Left renal pelvis (tissue), 4 donors: ENCODE measurements at regions not wholly inside any gene's neighbourhood (a gene's known extent, or its start where the extent isn't known, plus 50 kb on each side); places are given as distances from the start of the nearest gene placed in this dataset.

Source experiments
- DNase-seq, 4 donors: peaks; one replicate each; pipeline ENCODE4 v3.0.0-alpha.2; 2013; ENCODE audit warnings: low read depth in 4 of 4, low spot score in 3 of 4

DNA sequence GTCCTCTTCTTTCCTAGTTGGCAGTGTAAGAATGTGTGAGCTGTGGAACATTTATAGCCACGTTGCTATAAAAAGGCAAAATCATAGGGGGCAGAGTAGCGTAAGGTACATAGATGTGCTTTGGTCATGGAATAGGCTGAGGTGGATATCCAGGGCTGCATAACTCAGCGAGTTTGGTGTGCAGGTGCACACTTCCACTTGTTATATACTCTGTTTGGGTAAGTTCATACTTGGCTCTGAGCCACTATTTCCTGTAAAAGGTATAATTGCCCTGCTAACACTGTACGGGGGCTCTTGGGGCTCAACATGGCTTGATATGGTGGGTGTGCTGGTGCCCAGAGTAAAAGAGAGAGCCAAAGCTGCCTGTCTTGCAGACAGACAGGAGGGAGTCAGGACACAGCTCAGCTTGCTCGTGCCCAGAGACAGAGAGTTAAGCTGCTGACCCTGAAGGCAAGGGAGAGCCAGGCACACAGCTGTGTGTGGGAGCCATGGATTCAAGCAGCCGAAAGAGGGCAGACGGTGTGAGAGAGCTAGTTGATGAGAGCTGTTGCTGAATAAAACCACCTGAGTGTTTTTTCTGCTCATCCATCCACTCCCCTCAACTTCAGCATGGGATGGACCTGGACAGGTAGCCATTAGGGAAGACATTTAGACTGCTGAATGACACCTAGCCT is 126.7 kb downstream of the DKK1 start:
- no peak for DNase-seq

DNA sequence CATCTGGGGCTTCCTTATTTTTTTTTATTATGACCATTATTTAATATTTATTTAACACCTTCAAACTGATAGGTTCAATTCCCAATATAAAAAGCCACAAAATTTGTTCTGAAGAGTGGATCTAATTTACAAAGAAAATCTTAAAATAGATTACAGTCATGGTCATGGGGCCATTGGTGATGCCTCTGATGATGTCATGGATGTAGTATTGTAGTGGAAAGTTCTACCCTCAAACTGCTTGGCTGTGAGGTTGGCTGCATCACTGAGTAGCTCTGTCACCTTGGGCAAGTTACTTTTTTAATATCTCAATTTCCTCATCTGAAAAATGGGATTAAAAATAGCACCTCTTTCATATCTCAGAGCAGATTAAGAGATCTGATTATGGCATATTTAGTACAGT is 128.5 kb downstream of the DKK1 start:
- no peak for DNase-seq

DNA sequence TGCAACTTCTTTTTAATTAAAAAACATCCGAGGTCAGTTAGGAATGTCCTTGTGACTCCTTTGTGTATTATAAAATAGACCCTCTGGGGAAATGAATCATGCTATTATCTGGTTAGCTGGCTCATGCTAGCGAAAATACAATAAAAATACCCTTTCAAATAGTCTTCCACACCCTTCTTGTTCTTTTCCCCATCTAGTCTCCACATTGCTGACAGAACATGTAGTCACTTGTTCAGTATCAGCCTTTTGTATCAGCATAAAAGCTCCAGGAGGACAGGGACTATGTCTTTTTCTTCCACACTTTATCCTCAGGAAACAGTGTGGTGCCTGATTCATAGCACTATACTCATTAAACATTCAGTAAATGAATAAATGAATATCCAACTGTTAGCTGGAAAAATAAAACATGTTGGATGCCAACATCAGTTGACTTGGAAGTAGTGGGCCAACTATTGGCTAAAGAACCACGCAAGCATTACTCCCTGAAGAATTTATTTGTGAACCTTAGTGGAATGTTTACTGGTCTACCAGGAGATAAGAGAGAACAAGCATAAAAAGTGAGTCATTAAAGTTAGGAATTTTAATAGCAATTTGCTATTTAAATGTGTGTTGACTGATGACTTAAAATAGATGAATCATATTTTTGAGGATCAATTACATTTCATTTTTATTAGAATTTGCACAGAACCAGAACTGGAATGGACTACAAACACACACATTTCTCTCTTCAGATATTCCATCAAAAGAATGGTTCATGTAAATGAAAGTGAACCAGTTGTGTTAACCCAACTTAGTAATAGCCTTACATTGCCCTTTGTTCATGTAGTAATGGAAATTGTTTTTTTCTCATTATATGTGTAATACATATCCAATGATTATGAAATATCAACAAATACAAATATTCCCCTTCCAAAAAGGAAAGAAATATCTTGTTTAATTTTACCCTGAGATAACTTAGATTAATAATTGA is 129.6 kb downstream of the DKK1 start:
- no peak for DNase-seq

DNA sequence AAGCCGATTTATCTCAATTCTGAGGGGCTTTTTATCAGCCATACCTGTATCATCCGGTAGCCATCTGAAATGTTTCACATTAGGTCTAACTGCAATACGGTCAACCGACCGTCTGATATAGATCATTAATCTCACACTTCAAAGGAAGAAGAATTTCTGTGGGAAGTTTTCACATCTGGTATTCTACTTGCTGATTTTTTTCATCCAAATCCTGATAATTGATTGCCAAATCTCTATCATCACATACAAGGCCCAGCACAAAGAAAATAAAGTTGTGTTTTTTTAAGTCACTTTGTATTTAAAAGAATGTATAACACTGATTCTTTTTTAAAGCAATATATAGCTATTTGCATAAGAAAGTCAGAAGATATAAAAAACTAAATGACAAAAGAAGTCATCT is 132.3 kb downstream of the DKK1 start:
- no peak for DNase-seq

DNA sequence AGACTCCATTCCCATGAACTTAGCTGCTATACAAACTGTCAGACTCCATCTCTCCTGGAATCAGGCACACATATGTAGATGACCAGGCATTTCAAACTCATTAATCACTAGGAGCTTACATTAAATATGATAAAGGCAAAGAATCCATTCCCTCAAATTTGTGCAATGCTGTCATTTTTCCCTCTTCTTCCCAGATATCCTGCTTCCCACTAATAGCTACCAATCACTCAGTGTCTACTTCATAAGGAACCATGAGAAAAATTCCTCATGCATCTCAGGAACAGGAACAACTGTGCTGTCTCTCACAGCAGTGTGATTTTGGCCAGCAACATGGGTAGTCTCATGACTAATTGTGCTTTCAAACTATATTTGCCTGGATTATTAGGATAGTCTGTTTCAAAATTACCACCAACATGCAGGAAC is 133.9 kb downstream of the DKK1 start:
- no peak for DNase-seq

DNA sequence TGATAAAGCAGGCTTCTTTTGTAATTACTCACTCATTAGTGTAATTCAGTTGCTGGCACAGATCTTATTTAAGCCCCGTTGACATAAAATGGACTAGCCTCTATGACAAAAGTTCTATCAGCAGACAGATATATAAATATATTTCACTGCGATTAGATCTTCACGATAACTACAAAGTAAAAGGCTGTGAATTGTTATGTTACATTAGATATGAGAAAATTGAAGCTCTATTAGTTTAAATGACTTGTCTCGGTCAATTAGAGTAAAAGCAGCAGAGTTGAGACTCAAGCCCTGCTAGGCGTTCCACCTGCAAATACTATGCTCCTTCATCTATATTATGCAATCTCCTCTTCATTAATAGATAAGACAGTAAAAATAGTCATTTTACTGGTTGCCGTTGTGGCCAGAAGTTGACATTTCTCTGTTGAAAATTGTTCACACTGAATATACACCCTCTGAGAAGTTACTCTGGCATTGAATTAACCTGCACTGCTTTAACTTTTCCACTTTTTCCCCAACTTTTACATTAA is 136.7 kb downstream of the DKK1 start:
- DNase-seq: no peak

DNA sequence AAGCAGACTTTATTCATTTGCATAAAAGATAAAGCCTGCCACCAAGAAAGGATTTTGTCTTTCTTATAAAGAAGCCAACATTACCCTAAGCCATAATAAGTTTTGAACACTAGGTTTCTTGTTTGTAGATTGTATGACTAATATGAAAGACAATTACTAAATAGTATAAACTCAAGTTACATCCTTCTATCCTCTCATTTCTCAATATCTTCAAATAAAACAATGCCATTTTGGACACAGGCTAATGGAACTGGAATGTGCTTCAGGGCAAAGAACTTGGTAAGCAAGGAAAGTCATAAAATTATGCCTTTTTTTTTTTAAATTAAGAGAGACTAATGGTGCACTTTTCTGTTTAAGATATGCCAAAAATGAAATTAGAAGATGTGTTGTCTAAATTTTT is 137.7 kb downstream of the DKK1 start:
- no peak for DNase-seq

DNA sequence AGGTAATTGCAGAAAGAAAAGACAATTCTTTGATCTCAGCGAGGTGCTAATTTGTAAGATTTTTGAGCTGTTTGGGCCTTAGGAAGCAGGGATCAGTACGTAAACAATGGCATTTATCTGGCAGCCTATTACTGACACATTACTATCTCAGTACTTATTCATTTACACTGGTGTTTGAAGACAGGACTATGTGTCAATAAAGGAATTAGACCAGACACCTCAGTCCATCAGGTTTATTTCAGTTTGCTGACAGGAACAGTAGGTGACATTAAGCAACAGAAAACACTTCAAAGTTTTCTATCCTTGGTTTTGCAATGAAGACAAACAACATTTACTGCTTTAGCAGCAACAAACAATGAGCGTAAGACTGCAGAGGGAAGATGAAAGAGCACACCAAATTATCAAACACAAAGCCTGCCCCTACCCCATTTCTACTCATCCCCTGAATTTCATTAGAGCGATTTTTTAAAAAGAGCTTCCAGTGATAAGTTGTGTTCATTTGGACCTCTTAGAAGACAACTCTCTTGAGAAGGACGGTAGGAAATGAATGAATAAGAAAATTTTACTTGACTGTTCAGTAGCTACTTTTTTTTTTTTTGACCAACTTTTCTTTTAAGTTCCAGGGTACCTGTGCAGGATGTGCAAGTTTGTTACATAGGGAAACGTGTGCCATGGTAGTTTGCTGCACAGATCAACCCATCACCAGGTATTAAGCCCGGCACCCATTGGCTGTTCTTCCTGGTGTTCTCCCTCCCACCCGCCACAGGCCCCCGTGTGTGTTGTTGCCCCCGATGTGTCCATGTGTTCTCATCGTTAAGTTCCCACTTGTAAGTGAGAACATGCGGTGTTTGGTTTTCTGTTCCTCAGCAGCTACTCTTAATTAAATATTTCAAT is 138.8 kb downstream of the DKK1 start:
- no peak for DNase-seq

DNA sequence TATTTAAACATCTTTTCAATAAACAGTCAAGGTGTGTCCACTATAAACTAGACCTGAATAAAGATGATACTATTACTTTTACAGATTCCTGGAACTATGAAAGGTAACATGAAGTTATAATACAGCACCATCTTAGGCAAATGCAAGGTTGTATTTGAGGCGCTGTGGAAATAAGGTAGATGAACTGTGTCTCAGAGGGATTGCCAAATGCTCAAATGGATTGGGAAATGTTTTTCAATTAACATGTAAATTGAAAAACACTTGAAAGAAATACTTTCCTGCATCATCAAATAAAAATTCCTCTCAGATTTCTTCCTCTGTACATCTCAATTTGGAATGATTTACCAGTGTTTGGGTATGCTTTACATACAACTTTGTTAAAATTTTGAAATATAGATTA is 139.4 kb downstream of the DKK1 start:
- no peak for DNase-seq

DNA sequence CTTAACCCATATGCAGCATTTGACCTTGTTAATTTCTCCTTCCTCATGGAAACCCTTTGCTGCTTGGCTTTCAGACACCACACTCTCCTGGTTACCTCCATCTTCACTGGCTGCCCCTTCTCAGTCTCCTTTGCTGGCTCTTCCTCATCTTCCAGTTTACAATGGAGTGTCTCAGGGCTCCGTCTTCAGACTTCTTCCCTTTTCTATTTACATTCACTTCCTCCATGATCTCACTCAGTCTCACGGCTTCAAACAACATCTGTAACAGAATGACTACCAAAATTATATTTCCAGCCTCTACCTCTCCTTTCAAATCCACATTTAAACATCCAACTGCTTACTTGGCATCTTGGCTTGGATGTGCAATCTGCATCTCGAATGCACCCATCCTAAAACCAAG is 140.4 kb downstream of the DKK1 start:
- DNase-seq: no peak

DNA sequence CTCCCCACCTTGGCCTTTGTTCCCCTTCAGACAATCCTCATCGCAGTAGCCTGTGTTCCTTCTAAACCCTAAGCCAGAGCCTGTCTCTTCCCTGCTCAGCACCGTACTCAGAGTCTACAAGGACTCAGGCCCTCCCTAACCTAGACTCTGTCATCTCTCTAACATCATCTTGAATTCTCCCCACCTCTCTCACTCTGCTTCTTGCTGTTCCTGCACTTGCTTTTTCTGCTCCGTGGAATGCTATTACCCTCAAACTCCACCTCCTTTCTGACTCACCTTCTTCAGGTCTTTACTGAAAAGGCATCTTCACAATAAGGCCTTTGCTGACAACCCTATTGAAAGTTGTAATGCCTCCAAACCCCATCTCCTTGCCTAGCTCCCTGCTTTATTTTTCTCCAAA is 141.0 kb downstream of the DKK1 start:
- DNase-seq: no peak

DNA sequence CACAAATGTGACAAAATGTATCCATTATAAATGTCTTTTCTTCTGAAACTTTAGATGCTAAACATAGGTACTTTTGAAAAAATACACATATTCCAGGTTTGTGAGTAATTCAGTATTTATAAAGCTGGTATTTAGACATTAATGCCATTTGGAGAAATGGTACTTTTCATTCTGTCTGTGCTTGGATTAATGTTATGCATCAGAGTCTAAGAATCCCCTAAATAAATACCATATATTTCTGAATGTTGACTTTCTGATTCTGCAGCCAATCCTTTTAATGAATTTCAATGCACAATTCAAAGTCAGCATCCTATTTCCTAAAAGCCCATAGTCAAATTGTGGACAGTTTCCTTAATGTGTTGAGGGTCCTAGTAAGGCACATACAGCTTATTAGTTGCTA is 145.0 kb downstream of the DKK1 start:
- no peak for DNase-seq

DNA sequence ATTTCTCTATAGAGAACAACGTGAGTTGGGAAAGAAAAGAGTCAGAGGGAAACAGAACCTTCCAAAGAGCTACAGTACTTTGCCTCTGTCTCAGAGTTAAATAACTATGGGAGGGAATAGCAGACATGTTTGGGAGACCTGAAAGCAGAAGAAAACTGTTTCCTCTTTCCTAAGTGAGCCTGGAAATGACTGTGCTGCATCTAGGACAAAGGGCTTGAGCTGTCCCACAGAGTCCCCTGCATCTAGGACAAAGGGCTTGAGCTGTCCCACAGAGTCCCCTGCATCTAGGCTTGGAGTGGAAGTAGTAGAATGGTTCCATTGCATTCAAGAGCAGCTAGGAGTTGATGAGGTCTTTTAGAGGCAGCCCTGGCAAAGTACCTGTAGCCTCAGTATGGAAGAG is 149.7 kb downstream of the DKK1 start:
- DNase-seq: no peak

DNA sequence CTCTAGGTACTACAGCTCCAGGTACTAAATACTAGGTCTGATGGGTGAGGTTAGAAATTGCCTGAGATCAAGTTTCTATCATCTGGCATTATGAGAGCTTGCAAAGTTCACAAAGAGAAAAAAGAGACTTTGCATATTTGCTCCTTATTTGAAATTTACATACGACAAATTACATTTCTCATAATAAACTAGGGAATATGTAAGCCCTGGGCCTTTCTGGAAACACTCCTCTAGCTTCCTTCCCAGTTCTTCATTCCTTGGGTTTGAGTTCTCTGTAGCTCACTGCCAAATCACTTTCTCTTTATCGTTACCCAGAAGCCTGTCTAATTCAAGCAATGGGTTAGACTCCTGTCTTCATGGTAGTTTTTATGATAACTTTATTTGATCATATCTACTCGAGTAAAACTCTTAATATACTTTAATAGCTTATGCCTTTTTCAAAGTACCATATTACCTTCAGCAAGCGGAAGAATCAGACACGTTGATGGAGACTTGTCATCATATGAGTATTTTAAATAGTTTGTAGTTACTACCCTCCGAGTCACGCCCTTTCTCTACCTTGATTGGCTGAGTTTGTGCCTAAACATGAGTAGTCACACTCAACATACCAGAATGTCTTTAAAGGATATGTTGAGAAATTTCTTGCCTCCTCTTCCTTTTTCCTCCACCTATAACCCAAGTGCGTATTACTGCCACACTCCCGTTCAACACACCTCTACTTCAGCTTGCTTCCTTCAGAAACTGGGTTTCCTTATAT is 150.5 kb downstream of the DKK1 start:
- no peak for DNase-seq

DNA sequence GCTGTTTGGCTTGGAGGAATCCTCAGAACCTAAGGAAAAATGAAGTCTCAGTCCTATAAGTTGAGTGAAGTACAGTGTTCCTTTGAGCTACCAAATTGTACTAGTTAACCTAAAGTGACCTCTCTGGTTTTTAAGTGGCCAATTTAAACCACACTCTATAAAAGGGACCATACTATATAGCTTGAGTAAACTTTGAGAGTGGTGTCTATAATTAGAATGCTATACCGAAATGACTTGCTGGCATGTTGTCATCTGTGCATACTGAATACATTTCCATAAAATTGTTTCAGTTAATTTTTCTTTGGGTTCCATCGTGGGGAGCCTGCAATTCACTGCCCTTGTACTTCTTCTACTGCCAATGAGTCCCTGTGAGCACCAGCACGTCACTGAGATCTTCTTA is 151.1 kb downstream of the DKK1 start:
- DNase-seq: no peak

DNA sequence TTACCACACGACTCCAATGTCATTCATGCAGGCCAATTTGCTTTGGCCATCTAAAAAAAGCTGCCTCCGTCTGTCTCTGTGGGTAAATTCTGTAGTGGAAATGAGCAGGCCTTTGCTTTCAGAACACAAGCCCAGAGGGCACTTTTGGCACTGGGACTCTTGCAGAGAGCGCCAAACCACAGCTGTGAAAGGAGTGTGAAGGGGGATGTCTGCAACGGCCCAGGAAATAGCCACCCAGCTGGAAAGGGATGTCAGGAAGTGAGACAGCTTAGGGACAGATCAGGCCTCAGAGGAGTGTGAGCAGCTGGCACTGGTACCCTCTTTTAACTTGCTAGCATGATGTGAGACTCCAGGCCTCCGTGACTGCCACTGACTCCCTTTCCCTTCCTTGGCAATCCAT is 152.4 kb downstream of the DKK1 start:
- DNase-seq: no peak

DNA sequence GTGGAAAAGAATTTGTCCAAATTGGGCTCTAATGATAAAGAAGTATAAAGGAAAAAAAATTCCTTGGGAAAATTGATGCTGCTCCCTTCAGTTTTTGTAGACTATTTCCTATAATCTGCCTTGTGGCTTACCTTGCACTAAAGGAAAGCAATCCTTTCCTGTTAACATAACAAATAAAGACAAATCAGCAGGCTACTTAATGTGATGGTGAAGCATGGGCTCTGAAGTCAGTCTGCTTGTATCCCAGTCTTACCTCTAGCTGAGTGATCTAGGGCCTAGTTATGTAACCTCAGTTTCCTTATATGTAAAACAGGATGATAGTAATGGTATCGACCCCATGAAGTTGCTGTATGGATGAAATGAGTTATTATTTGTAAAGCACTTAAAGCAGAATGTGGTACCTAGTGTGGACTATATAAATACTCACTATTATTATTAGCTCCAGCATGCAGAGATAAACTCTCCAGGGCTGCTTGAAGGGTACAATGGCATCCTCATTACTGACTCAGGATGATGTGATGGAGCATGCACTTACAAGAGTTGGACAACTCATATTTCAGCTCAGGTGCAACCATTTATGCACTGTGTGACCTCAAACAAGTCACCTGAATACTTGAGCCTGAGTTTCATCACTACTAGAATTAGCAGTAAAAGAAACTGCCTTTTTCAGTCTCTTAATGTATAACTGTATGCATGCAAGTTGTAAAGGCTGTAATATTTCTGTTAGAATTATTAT is 156.1 kb downstream of the DKK1 start:
- DNase-seq: no peak

DNA sequence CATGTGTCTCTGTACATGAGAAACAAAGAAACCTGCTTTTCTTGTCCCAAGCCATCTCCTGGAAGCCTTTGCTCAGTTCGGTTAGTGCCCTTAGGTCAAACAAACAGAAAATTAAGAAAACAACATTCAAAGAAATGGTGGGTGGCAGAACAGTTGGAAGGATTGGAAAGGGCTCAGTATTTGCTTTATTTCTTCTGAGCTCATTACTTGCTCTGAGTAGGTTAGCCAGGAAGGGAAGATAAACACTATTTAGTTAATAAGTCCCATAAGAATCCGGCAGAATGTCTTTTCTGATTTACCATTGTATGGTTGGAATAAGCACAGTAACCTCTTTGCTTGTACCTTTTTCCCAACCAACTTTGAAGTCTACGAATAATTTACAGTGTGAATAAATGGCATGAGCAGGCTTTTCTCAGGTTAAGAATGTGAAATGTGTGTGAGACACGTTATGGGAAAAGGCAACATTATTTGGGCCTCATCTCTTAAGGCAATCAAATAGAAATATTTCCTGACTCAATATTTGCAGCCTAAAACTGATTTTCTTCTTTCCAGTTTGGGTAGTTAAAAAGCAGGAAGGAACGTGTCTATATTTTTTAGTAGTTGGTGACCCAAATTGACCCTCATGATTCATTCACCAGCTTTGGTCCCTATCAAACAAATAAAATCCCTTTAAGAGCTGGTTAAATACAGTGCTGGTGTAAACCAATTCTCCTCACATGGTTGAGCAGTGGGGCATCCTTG is 158.5 kb downstream of the DKK1 start:
- no peak for DNase-seq

DNA sequence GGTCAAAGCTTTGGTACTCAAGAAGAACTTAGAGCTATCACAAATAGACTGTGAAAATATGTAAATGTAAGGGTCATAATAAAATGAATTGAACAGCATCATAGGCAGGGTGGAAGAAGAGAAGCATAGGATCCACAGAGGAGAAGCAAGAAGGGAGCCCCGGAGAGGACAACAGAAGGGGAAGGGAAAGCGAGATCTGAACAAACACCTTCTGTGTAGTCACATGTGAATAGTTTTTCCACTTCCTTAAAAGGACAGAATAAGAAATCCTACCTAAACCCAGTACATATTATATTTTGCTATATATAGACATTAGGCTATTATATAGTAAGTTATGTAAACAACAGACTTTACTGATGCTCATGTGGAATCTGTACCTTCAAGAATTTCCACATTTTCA is 160.2 kb downstream of the DKK1 start:
- DNase-seq: no peak
